ENCODE measurements at regions not wholly inside any gene's neighbourhood (a gene's known extent, or its start where the extent isn't known, plus 50 kb on each side); places are given as distances from the start of the nearest gene placed in this dataset.
A peak's percentile ranks its signal among the peaks of the same experiment; 100 is the strongest.

DNA sequence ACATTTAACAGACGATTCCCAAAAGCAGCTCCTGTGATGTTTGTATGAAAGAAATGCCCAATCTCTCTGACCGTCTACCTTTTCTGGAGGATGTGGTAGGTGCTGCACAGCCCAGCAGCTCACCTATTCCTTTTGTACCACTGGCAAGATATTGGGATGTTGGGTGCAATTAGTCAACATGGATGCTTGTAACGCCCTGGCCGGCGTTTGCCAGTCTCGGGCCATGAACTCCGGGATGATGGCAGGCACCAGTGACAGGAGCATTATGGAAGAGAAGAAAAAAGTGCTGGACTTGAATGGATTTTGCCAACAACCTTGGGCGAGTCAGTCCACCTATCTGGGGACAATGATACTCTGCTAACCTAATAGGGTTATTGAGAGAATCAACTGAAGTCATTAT, 69.0 kb upstream of the ZNF438 start:
- Mint-ChIP-seq H3K27me3 (ENCODE audit: low read depth) (no peaks in the 10 kb centered on the region), H3K27ac (peak overlapping the region; percentile 84 to 96 (median 90)), H3K9me3 (no peaks in the 10 kb centered on the region), H3K4me1 (peaks cover 64% of the 10 kb centered on the region), H3K36me3 (ENCODE audit: low read depth) (no peaks in the 10 kb centered on the region), H3K4me3 (no peak overlapping the region)
- TF ChIP-seq, protein P1, sequence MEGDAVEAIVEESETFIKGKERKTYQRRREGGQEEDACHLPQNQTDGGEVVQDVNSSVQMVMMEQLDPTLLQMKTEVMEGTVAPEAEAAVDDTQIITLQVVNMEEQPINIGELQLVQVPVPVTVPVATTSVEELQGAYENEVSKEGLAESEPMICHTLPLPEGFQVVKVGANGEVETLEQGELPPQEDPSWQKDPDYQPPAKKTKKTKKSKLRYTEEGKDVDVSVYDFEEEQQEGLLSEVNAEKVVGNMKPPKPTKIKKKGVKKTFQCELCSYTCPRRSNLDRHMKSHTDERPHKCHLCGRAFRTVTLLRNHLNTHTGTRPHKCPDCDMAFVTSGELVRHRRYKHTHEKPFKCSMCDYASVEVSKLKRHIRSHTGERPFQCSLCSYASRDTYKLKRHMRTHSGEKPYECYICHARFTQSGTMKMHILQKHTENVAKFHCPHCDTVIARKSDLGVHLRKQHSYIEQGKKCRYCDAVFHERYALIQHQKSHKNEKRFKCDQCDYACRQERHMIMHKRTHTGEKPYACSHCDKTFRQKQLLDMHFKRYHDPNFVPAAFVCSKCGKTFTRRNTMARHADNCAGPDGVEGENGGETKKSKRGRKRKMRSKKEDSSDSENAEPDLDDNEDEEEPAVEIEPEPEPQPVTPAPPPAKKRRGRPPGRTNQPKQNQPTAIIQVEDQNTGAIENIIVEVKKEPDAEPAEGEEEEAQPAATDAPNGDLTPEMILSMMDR (IDR thresholded peaks at IDR 0.05; ENCODE audit: unreplicated experiment in 3 of 3) = no peak

DNA sequence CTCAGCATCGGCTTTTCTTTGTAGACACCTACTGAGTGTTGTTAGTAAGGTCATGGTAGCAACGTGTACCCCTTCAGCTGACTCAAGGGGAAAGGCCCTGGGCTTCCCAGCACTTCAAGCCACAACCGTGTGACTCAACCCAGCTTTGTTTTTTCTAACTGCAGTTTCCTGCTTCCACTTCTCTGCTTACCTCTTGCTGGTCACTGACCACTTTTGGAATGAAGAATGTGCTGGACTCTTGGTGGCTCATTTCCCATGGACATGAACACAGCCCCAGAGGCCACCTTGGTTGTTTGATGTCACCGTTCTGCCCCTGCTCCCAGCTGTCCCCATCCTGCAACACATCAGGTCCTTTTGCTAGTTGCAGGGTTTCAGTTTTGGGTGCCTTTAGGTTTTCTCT, 69.5 kb upstream of the ZNF438 start:
- Mint-ChIP-seq H3K4me3 (no peak overlapping the region), H3K4me1 (peaks cover 59% of the 10 kb centered on the region), H3K27ac (peak overlapping the region; percentile 39 to 96 (median 84)), H3K27me3 (ENCODE audit: low read depth) (no peaks in the 10 kb centered on the region), H3K9me3 (no peaks in the 10 kb centered on the region), H3K36me3 (ENCODE audit: low read depth) (no peaks in the 10 kb centered on the region)
- TF ChIP-seq, protein P1 (IDR thresholded peaks at IDR 0.05; ENCODE audit: unreplicated experiment in 3 of 3) = no peak

DNA sequence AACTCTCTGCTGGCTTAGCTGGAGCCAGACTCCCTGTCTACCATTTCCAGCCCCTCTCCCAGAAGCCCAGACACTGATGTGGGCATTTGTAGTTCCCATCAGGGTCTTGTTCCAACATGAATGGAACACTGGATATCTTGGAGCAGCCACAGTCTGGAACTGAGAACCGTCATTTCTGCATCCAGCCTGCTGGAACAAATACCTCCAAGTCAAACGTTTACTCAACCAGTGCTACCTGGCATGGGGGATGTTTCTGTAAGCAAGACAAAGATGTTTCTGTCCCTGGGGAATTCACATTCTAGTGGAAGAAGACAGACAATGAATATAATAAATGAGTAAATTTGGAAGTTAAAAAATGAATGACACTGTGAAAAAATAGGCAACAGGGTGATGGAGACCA, 70.8 kb upstream of the ZNF438 start:
- H3K27me3 Mint-ChIP-seq (ENCODE audit: low read depth) = no peaks in the 10 kb centered on the region
- H3K9me3 Mint-ChIP-seq = no peaks in the 10 kb centered on the region
- H3K4me3 Mint-ChIP-seq = peak overlapping the region in 1 of 3 experiments; percentile 24
- no peaks in the 10 kb centered on the region for H3K36me3 Mint-ChIP-seq (ENCODE audit: low read depth)
- H3K27ac Mint-ChIP-seq = peak overlapping the region; percentile 85 to 95 (median 86)
- H3K4me1 Mint-ChIP-seq = peaks cover 51% of the 10 kb centered on the region
- TF ChIP-seq, protein P1 (IDR thresholded peaks at IDR 0.05; ENCODE audit: unreplicated experiment in 3 of 3) = no peak

DNA sequence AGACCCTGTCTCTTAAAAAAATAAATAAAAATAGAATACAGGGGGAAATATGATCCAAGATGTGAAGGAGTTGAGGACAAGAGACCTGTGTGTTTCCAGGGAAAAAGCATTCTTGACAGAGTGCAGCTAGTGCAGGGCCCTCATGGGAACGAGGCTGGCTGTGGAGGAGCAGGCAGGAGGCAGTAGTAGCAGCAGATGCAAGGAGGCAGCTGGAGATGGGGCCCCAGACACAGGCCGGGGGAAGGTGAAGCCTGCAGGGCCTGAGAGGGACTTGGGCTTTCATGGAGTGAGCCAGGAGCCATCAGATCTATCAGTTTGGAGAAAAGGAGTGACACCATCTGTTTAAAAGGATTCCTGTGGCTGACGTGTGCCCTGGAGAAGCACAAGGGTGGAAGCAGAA, 71.4 kb upstream of the ZNF438 start:
- TF ChIP-seq, protein P1 (IDR thresholded peaks at IDR 0.05; ENCODE audit: unreplicated experiment in 3 of 3) = no peak
- H3K9me3 Mint-ChIP-seq = no peaks in the 10 kb centered on the region
- H3K36me3 Mint-ChIP-seq (ENCODE audit: low read depth) = no peaks in the 10 kb centered on the region
- H3K27ac Mint-ChIP-seq = peak overlapping the region; percentile 85 to 95 (median 86)
- no peaks in the 10 kb centered on the region for H3K27me3 Mint-ChIP-seq (ENCODE audit: low read depth)
- H3K4me3 Mint-ChIP-seq = no peak overlapping the region
- H3K4me1 Mint-ChIP-seq = peaks cover 45% of the 10 kb centered on the region

DNA sequence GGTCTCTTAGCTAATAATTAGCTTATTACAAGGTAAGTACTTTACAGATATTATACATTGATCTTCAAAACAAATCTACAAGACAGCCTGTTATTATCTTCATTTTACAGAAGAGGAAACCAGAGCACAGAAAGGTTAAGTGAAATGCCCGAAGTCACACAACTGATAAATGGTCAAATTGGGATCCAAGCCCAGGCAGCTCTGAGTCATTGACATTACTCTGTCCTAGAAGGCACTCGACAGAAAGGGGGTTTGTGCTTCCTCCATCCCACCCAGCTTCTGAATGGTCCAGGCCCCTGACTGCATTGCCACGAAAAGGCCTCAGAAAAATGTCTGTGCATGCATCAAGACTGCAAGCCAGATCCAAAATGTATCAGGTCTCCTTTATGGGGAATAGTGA, 81.3 kb upstream of the ZNF438 start:
- H3K9me3 Mint-ChIP-seq = peaks cover 20% of the 10 kb centered on the region
- no peaks in the 10 kb centered on the region for H3K27me3 Mint-ChIP-seq (ENCODE audit: low read depth)
- no peaks in the 10 kb centered on the region for H3K36me3 Mint-ChIP-seq (ENCODE audit: low read depth)
- H3K4me1 Mint-ChIP-seq = peaks cover under 1% of the 10 kb centered on the region
- no peak overlapping the region for H3K27ac Mint-ChIP-seq
- H3K4me3 Mint-ChIP-seq = no peak overlapping the region
- TF ChIP-seq, protein P1 (IDR thresholded peaks at IDR 0.05; ENCODE audit: unreplicated experiment in 3 of 3) = no peak

DNA sequence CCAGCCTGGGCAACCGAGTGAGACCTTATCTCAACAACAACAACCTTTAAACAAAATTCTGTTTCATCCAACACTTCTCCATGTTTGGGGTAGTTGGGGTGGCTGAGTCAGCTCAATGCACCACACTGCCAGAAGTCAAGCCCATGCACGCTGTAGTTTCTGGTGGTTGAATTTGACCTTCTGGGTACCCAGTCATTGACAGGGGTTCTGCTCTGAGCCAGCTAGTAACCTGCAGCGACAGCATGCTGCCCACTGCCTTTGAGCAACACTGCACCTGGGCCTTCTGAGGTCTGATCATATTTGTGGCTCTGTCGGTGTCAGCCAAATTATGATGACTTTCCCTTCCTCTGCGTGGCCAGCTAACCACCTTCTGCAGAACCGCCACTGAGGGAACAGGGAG, 84.6 kb upstream of the ZNF438 start:
- no peaks in the 10 kb centered on the region for H3K27me3 Mint-ChIP-seq (ENCODE audit: low read depth)
- H3K9me3 Mint-ChIP-seq = peaks cover 10% of the 10 kb centered on the region
- H3K4me3 Mint-ChIP-seq = no peak overlapping the region
- TF ChIP-seq, protein P1 (IDR thresholded peaks at IDR 0.05; ENCODE audit: unreplicated experiment in 3 of 3) = no peak
- no peaks in the 10 kb centered on the region for H3K36me3 Mint-ChIP-seq (ENCODE audit: low read depth)
- peaks cover 26% of the 10 kb centered on the region for H3K4me1 Mint-ChIP-seq
- no peak overlapping the region for H3K27ac Mint-ChIP-seq
